DOHH2 (cell line): ENCODE measurements at regions not wholly inside any gene's neighbourhood (a gene's known extent, or its start where the extent isn't known, plus 50 kb on each side); places are given as distances from the start of the nearest gene placed in this dataset.

Experiments
- H3F3A ChIP-seq: fragments of 200-600 bp; sonication (generic), shearing (Covaris generic); 2 replicates; pipeline ENCODE4 v1.6.0; 2016; ENCODE audit warnings: antibody characterized with exemption, mild to moderate bottlenecking; ENCODE audit not compliant: control insufficient read depth, insufficient read depth
- H3K27ac ChIP-seq: fragments of 200-600 bp; sonication (generic); 2 replicates; pipeline ENCODE4 v1.5.1; 2014; ENCODE audit warnings: low read depth, mild to moderate bottlenecking, low read length, moderate library complexity
- H3K27me3 ChIP-seq: fragments of 200-600 bp; sonication (generic); 2 replicates; pipeline ENCODE4 v1.6.1; 2014; ENCODE audit warnings: mild to moderate bottlenecking, low read length, mixed read lengths; ENCODE audit not compliant: control insufficient read depth
- H3K36me3 ChIP-seq: fragments of 200-600 bp; sonication (generic); 2 replicates; pipeline ENCODE4 v1.6.1; 2014; ENCODE audit warnings: mild to moderate bottlenecking, low read length, moderate library complexity, mixed read lengths; ENCODE audit not compliant: control insufficient read depth
- H3K4me1 ChIP-seq: fragments of 200-600 bp; sonication (generic); 2 replicates; pipeline ENCODE4 v1.6.1; 2014; ENCODE audit warnings: mild to moderate bottlenecking, low read length, mixed read lengths; ENCODE audit not compliant: control insufficient read depth
- H3K4me2 ChIP-seq: fragments of 200-600 bp; sonication (generic); 2 replicates; pipeline ENCODE4 v1.6.0; 2014; ENCODE audit warnings: mild to moderate bottlenecking, low read length, moderate library complexity
- H3K4me3 ChIP-seq: fragments of 200-600 bp; sonication (generic); 2 replicates; pipeline ENCODE4 v1.5.1; 2014; ENCODE audit warnings: mild to moderate bottlenecking, low read length, mixed read lengths
- H3K79me2 ChIP-seq: fragments of 200-600 bp; sonication (generic); 2 replicates; pipeline ENCODE4 v1.6.1; 2014; ENCODE audit warnings: mild to moderate bottlenecking, low read length, mixed read lengths; ENCODE audit not compliant: control insufficient read depth
- H3K9me2 ChIP-seq: fragments of 200-600 bp; sonication (generic); replicated peaks from 2 replicates; pipeline ENCODE4 v1.6.1; 2014; ENCODE audit warnings: mild to moderate bottlenecking, low read length, mixed read lengths; ENCODE audit not compliant: control insufficient read depth
- H3K9me3 ChIP-seq: fragments of 200-600 bp; sonication (generic); 2 replicates; pipeline ENCODE4 v1.6.1; 2014; ENCODE audit warnings: antibody characterized with exemption, low read length, mixed read lengths; ENCODE audit not compliant: control insufficient read depth, insufficient read depth
- H4K20me1 ChIP-seq: fragments of 200-600 bp; sonication (generic); 2 replicates; pipeline ENCODE4 v1.6.0; 2014; ENCODE audit warnings: low read depth, mild to moderate bottlenecking, antibody characterized with exemption, low read length, moderate library complexity; ENCODE audit not compliant: control insufficient read depth, insufficient read depth
- EZH2phosphoT487 ChIP-seq: fragments of 200-600 bp; sonication (generic); IDR thresholded peaks from 2 replicates; pipeline ENCODE4 v1.6.1; 2017; ENCODE audit warnings: borderline replicate concordance, mild to moderate bottlenecking, antibody characterized with exemption, low read length, moderate library complexity, mixed read lengths
- TF ChIP-seq, protein P1 (sequence below): fragments of 200-600 bp; sonication (generic); IDR thresholded peaks from one replicate; pipeline ENCODE4 v1.5.1; 2014; ENCODE audit warnings: antibody characterized with exemption, mild to moderate bottlenecking, low read depth, low read length; ENCODE audit not compliant: poor library complexity, severe bottlenecking

DNA sequence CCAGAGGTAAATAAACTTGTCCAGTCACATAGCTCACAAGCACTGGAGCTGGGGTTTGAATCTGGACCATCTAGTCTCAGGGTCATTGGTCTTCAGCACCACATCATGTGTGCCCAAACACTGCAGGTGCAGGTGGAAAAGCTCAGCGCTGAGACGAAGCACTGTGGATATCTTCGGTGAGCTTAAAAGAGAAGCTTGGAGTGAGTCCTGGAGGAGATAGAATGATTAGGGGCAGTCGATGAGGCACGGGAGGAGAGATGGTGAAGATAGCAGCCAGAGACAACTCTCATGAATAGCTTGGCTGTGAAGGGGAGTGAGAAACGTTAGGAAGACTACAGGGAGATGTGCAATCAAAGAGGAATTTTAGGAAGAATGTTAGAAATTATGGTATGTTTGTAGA lies 389.3 kb downstream of the FGF9 start:
- Histone ChIP-seq H3K9me2 (no peaks in the 10 kb centered on the region), H3K27ac (no peak overlapping the region), H3K27me3 (no peaks in the 10 kb centered on the region), H4K20me1 (no peaks in the 10 kb centered on the region), H3K4me3 (no peak overlapping the region), H3F3A (no peaks in the 10 kb centered on the region), H3K9me3 (no peaks in the 10 kb centered on the region), H3K79me2 (no peaks in the 10 kb centered on the region), H3K36me3 (no peaks in the 10 kb centered on the region), H3K4me2 (no peak overlapping the region), H3K4me1 (no peaks in the 10 kb centered on the region)
- no peak for TF ChIP-seq EZH2phosphoT487
- TF ChIP-seq, protein P1, sequence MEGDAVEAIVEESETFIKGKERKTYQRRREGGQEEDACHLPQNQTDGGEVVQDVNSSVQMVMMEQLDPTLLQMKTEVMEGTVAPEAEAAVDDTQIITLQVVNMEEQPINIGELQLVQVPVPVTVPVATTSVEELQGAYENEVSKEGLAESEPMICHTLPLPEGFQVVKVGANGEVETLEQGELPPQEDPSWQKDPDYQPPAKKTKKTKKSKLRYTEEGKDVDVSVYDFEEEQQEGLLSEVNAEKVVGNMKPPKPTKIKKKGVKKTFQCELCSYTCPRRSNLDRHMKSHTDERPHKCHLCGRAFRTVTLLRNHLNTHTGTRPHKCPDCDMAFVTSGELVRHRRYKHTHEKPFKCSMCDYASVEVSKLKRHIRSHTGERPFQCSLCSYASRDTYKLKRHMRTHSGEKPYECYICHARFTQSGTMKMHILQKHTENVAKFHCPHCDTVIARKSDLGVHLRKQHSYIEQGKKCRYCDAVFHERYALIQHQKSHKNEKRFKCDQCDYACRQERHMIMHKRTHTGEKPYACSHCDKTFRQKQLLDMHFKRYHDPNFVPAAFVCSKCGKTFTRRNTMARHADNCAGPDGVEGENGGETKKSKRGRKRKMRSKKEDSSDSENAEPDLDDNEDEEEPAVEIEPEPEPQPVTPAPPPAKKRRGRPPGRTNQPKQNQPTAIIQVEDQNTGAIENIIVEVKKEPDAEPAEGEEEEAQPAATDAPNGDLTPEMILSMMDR = no peak

DNA sequence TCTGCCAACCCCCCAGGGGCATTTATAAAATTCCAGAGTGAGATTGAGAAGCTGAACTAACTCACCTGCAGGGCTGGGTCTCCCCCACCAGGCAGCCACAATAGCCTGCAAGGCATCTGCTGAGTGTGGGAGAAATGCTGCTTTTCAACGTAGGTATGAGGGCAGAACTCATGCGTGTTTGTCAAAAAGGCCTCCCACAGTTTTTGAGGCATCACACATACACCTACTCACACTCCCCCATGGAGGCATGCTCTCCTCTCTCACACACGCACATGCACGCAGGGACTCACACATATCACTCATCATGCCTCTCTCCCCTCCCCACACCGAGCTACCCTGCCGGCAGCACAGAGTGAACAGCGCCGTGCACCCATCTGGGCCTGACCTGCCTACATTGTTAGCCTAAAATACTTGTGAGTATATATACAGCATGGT lies 390.5 kb downstream of the FGF9 start:
- Histone ChIP-seq H3K4me1 (no peaks in the 10 kb centered on the region), H3F3A (no peaks in the 10 kb centered on the region), H3K9me3 (no peaks in the 10 kb centered on the region), H3K79me2 (no peaks in the 10 kb centered on the region), H3K27ac (no peak overlapping the region), H3K4me3 (no peak overlapping the region), H4K20me1 (no peaks in the 10 kb centered on the region), H3K27me3 (no peaks in the 10 kb centered on the region), H3K4me2 (no peak overlapping the region), H3K9me2 (no peaks in the 10 kb centered on the region), H3K36me3 (no peaks in the 10 kb centered on the region)
- TF ChIP-seq, protein P1 = no peak
- TF ChIP-seq EZH2phosphoT487 = no peak

GRCh38 chr13:22061806-22062391 lies 391.0 kb downstream of the FGF9 start:
- Histone ChIP-seq H3F3A (no peaks in the 10 kb centered on the region), H3K27ac (no peak overlapping the region), H4K20me1 (no peaks in the 10 kb centered on the region), H3K36me3 (no peaks in the 10 kb centered on the region), H3K4me3 (no peak overlapping the region), H3K4me2 (no peak overlapping the region), H3K4me1 (no peaks in the 10 kb centered on the region), H3K9me2 (no peaks in the 10 kb centered on the region), H3K79me2 (no peaks in the 10 kb centered on the region), H3K27me3 (no peaks in the 10 kb centered on the region), H3K9me3 (no peaks in the 10 kb centered on the region)
- TF ChIP-seq, protein P1 = no peak
- no peak for TF ChIP-seq EZH2phosphoT487
